ENCODE measurements at regions not wholly inside any gene's neighbourhood (a gene's known extent, or its start where the extent isn't known, plus 50 kb on each side); places are given as distances from the start of the nearest gene placed in this dataset.

- no peak for DNase-seq
These were observed 149.9 kb downstream of the SHQ1 start for GRCh38 chr3:72698154-72698917.

GRCh38 chr3:72697717-72698116 lies 150.5 kb downstream of the SHQ1 start:
- no peak for DNase-seq

GRCh38 chr3:72696815-72697214 lies 151.4 kb downstream of the SHQ1 start:
- DNase-seq, result no peak

GRCh38 chr3:72694398-72694797 lies 153.8 kb downstream of the SHQ1 start:
- no peak for DNase-seq

GRCh38 chr3:72692990-72693389 lies 155.3 kb downstream of the SHQ1 start:
- no peak for DNase-seq

GRCh38 chr3:72690629-72691028 lies 157.6 kb downstream of the SHQ1 start:
- DNase-seq, result no peak

- DNase-seq, result no peak
These were observed 165.3 kb downstream of the SHQ1 start for GRCh38 chr3:72682936-72683452.

GRCh38 chr3:72681598-72681997 lies 166.6 kb downstream of the SHQ1 start:
- no peak for DNase-seq

- no peak for DNase-seq
These were observed 167.5 kb downstream of the SHQ1 start for GRCh38 chr3:72680766-72681165.

GRCh38 chr3:72679540-72680198 lies 168.6 kb downstream of the SHQ1 start:
- DNase-seq, result no peak

GRCh38 chr3:72678867-72679266 lies 169.4 kb downstream of the SHQ1 start:
- DNase-seq, result no peak

GRCh38 chr3:72678380-72678779 lies 169.9 kb downstream of the SHQ1 start:
- no peak for DNase-seq

GRCh38 chr3:72675243-72675642 lies 173.0 kb downstream of the SHQ1 start:
- no peak for DNase-seq

- DNase-seq, result no peak
These were observed 175.1 kb downstream of the SHQ1 start for GRCh38 chr3:72673011-72673771.

GRCh38 chr3:72669224-72669623 lies 179.0 kb downstream of the SHQ1 start:
- DNase-seq, result no peak

- no peak for DNase-seq
These were observed 181.8 kb downstream of the SHQ1 start for GRCh38 chr3:72666447-72666755.

GRCh38 chr3:72665701-72666446 lies 182.4 kb downstream of the SHQ1 start:
- peak; percentile 66 for DNase-seq

- DNase-seq, result no peak
These were observed 183.1 kb downstream of the SHQ1 start for GRCh38 chr3:72665103-72665502.

GRCh38 chr3:72664184-72664975 lies 183.9 kb downstream of the SHQ1 start:
- DNase-seq, result no peak

- no peak for DNase-seq
These were observed 184.8 kb downstream of the SHQ1 start for GRCh38 chr3:72663429-72663828.

- no peak for DNase-seq
These were observed 187.2 kb downstream of the SHQ1 start for GRCh38 chr3:72661115-72661457.
